ENCODE measurements at regions not wholly inside any gene's neighbourhood (a gene's known extent, or its start where the extent isn't known, plus 50 kb on each side); places are given as distances from the start of the nearest gene placed in this dataset.

GRCh38 chr15:39083213-39083612, 497.7 kb upstream of the THBS1 start:
- Histone ChIP-seq H3K9me3 (ENCODE audit: insufficient read depth, low read length) (no peaks in the 10 kb centered on the region), H3K27ac (ENCODE audit: low read length) (no peak overlapping the region), H3K4me2 (ENCODE audit: low read length) (no peak overlapping the region), H2AFZ (ENCODE audit: low read depth, low read length) (no peak overlapping the region), H3K36me3 (replicated peaks; ENCODE audit: low read depth, low read length) (no peaks in the 10 kb centered on the region), H3K79me2 (ENCODE audit: low read length) (no peaks in the 10 kb centered on the region), H3K9ac (ENCODE audit: low read length) (no peak overlapping the region), H4K20me1 (ENCODE audit: insufficient read depth, low read length) (no peaks in the 10 kb centered on the region), H3K27me3 (ENCODE audit: low read depth, low read length) (no peaks in the 10 kb centered on the region), H3K4me1 (ENCODE audit: low read length) (no peaks in the 10 kb centered on the region), H3K4me3 (ENCODE audit: low read length) (no peak overlapping the region)
- no peak for TF ChIP-seq EZH2phosphoT487 (IDR thresholded peaks at IDR 0.05; ENCODE audit: low read depth)

DNA sequence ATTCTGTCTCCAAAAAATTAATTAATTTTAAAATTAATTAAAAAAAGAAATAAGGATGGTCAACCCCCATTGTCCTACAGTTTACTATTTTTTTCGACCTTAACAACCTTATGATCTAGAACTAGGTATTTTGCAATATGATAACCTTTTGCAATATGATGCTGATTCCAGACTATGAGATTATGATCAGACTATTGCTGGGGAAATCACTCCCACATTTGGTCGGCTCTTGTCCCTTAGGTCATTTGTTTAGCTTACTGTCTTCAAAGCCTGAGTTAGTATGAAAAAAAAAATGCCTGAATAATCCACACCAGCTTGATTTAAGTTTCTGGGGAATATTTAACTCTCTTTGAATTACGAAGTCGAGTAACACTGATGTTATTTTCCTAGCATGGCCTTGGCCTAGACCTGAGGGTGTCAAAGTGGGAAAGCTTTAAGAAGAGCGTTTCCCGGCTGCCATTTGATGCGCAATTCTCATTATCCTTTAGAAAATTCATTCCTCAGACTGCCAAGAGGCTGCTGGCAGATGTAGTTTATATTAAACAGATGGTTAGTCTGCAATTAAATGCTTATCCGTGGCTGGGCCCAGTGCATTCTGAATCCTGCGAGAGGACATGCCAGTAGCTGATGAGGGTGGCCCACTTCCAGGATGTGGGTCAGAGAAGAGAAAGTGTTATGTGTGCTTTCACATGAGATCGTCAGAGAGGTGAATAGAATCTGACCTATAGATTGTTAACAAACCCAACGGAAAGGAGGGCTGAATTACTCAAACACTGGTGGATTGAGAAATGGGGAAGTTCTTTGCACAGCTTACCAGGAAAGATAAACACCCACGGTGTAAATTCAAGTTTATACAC, 496.0 kb upstream of the THBS1 start:
- no peaks in the 10 kb centered on the region for H3K36me3 ChIP-seq (replicated peaks; ENCODE audit: low read depth, low read length)
- H4K20me1 ChIP-seq (ENCODE audit: insufficient read depth, low read length): no peaks in the 10 kb centered on the region
- no peak overlapping the region for H3K9ac ChIP-seq (ENCODE audit: low read length)
- H3K27me3 ChIP-seq (ENCODE audit: low read depth, low read length): peaks cover 10% of the 10 kb centered on the region
- no peak overlapping the region for H3K4me3 ChIP-seq (ENCODE audit: low read length)
- no peak overlapping the region for H3K4me2 ChIP-seq (ENCODE audit: low read length)
- no peaks in the 10 kb centered on the region for H3K9me3 ChIP-seq (ENCODE audit: insufficient read depth, low read length)
- no peak overlapping the region for H2AFZ ChIP-seq (ENCODE audit: low read depth, low read length)
- no peak overlapping the region for H3K27ac ChIP-seq (ENCODE audit: low read length)
- no peaks in the 10 kb centered on the region for H3K79me2 ChIP-seq (ENCODE audit: low read length)
- H3K4me1 ChIP-seq (ENCODE audit: low read length): no peaks in the 10 kb centered on the region
- TF ChIP-seq CTCF (IDR thresholded peaks at IDR 0.05; ENCODE audit: low read depth, low read length): no peak
- no peak for TF ChIP-seq EZH2phosphoT487 (IDR thresholded peaks at IDR 0.05; ENCODE audit: low read depth)

- H4K20me1 ChIP-seq (ENCODE audit: insufficient read depth, low read length): no peaks in the 10 kb centered on the region
- H3K79me2 ChIP-seq (ENCODE audit: low read length): no peaks in the 10 kb centered on the region
- H3K36me3 ChIP-seq (replicated peaks; ENCODE audit: low read depth, low read length): no peaks in the 10 kb centered on the region
- H2AFZ ChIP-seq (ENCODE audit: low read depth, low read length): no peak overlapping the region
- no peaks in the 10 kb centered on the region for H3K4me1 ChIP-seq (ENCODE audit: low read length)
- H3K4me2 ChIP-seq (ENCODE audit: low read length): no peak overlapping the region
- TF ChIP-seq EZH2phosphoT487 (IDR thresholded peaks at IDR 0.05; ENCODE audit: low read depth): no peak
- TF ChIP-seq CTCF (IDR thresholded peaks at IDR 0.05; ENCODE audit: low read depth, low read length): no peak
- peaks cover 11% of the 10 kb centered on the region for H3K27me3 ChIP-seq (ENCODE audit: low read depth, low read length)
- H3K27ac ChIP-seq (ENCODE audit: low read length): no peak overlapping the region
- H3K4me3 ChIP-seq (ENCODE audit: low read length): no peak overlapping the region
- no peaks in the 10 kb centered on the region for H3K9me3 ChIP-seq (ENCODE audit: insufficient read depth, low read length)
- H3K9ac ChIP-seq (ENCODE audit: low read length): no peak overlapping the region
Measured at GRCh38 chr15:39086641-39087040, 494.2 kb upstream of the THBS1 start.

DNA sequence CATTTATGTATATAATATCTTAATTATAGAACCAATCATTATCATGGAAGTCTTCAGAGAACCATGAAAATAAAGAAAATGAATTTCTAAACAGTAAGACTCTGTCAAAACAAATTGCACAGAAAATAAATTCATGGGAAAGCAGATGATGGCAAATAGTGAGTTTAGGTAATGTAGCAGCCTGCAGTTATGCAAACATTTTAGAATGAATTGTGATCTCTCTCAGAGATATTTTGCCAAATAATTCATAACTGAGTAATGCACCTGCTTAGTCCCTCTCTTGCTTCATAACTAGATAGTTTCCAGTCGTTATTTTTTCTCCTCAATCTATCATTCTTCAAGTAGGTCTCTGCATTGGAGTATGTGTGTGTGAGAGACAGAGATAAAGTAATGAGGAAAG, 492.7 kb upstream of the THBS1 start:
- Histone ChIP-seq H3K9me3 (ENCODE audit: insufficient read depth, low read length) (no peaks in the 10 kb centered on the region), H4K20me1 (ENCODE audit: insufficient read depth, low read length) (no peaks in the 10 kb centered on the region), H2AFZ (ENCODE audit: low read depth, low read length) (no peak overlapping the region), H3K79me2 (ENCODE audit: low read length) (no peaks in the 10 kb centered on the region), H3K4me2 (ENCODE audit: low read length) (no peak overlapping the region), H3K9ac (ENCODE audit: low read length) (no peak overlapping the region), H3K27me3 (ENCODE audit: low read depth, low read length) (peaks cover 11% of the 10 kb centered on the region), H3K4me3 (ENCODE audit: low read length) (no peak overlapping the region), H3K36me3 (replicated peaks; ENCODE audit: low read depth, low read length) (no peaks in the 10 kb centered on the region), H3K4me1 (ENCODE audit: low read length) (no peaks in the 10 kb centered on the region), H3K27ac (ENCODE audit: low read length) (no peak overlapping the region)
- no peak for TF ChIP-seq EZH2phosphoT487 (IDR thresholded peaks at IDR 0.05; ENCODE audit: low read depth)

GRCh38 chr15:39092354-39092753, 488.5 kb upstream of the THBS1 start:
- H3K36me3 ChIP-seq (replicated peaks; ENCODE audit: low read depth, low read length): no peaks in the 10 kb centered on the region
- H3K27me3 ChIP-seq (ENCODE audit: low read depth, low read length): peaks cover 17% of the 10 kb centered on the region
- no peaks in the 10 kb centered on the region for H3K9me3 ChIP-seq (ENCODE audit: insufficient read depth, low read length)
- H2AFZ ChIP-seq (ENCODE audit: low read depth, low read length): no peak overlapping the region
- H3K4me2 ChIP-seq (ENCODE audit: low read length): no peak overlapping the region
- no peaks in the 10 kb centered on the region for H3K4me1 ChIP-seq (ENCODE audit: low read length)
- H3K9ac ChIP-seq (ENCODE audit: low read length): no peak overlapping the region
- no peaks in the 10 kb centered on the region for H4K20me1 ChIP-seq (ENCODE audit: insufficient read depth, low read length)
- H3K79me2 ChIP-seq (ENCODE audit: low read length): no peaks in the 10 kb centered on the region
- TF ChIP-seq CTCF (IDR thresholded peaks at IDR 0.05; ENCODE audit: low read depth, low read length) (no peak), EZH2phosphoT487 (IDR thresholded peaks at IDR 0.05; ENCODE audit: low read depth) (no peak)
- no peak overlapping the region for H3K4me3 ChIP-seq (ENCODE audit: low read length)
- no peak overlapping the region for H3K27ac ChIP-seq (ENCODE audit: low read length)

All from OCI-LY3 (cell line).